Dermis blood vessel endothelial cell (primary cell): ENCODE measurements at regions not wholly inside any gene's neighbourhood (a gene's known extent, or its start where the extent isn't known, plus 50 kb on each side); places are given as distances from the start of the nearest gene placed in this dataset.
"Not testable (repeated sequence)": the region's sequence is repeated elsewhere in the genome, so short reads cannot be mapped to it uniquely, and the experiment has no call there.

Experiments used
- DNase-seq: peaks from one replicate; pipeline ENCODE4 v3.0.0; 2010

DNA sequence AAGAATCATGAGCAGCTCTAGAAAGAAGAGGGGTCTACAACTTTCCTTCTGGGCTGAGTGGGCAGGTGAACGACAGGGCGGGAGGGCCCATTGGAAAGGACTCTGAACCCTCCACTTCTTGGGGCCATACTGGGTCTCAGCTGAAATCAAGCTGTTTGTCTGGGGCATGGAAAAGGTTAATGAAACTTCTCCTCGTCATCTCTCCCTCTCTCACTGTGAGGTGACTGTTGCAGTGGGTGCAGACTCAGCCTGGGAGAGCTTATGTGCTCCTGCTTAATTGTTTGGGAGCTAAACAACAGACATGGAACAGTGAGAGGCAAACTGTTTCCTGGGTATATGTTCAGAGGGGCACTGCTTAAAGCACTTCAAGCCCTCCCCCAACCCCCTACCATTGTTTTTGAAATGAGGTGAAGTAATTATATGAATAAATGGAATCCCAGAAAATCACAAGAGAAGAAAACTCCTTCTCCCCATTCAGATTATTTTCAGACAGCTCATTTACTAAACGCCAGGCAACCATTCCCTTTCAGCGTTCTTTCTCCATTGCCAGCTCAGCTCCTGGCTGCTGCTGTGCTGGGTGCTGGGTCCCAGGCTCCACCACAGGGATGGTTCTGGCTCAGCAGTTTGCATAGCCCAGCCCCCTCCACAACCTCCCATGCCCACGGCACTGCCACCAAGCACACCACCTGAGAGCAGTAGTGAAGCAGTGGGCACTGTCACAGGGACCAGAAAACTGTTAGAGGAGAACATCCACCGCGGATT, 444.9 kb upstream of the TBL1XR1 start:
- no peak for DNase-seq

DNA sequence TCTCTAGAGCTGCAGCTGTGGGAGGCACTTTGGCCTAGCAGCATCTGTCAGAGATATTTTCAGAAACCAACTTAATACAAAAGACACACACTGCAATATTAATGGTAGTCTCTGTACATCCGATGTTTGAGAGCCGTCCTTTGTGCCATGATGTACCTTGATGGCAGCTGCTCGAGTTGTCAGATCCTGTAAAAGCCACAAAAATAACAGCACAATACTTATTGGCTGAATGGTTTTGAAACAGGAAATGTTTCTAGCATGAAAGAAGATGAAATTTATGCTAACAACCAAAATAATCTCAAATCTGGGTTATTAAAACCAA, 445.5 kb upstream of the TBL1XR1 start:
- no peak for DNase-seq

DNA sequence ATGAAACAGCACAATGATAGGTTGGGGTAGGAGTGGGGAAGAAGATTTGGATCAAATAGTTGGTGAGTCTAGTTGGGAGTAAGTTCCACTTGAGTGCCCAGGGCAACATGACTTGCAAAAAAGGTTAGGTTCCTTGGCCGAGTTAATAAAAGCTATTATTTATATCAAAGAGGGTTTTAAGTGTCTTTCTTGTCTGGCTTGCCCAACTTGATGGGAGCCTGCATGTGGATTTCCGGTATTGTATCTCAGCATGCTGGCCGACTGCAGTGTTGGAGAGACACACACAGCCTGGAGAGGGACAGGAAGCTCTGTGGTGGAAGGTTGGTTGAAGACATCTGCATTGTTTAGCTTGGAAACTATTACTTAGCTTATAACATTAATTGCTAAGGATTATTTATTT, 449.5 kb upstream of the TBL1XR1 start:
- DNase-seq = no peak

GRCh38 chr3:177647341-177647740, 450.1 kb upstream of the TBL1XR1 start:
- no peak for DNase-seq

DNA sequence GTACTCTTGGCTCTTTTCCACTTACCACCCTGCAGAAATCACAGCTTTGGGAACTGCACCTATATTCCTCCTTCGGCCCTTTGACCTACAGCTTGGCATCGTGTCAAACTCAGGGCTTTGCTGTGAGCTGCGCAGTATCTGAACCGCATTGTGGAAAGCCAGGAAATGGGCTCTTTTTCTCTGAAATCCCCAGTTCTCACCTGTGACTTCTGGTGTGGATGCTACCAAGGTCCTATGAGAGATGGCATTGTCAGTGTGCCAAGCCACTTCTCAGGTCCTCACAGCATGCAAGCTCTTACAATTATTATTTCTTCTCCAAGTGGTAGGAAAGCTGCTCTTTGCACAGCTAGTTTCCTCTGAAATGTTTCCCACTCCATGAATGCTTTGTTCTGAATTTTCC, 450.6 kb upstream of the TBL1XR1 start:
- no peak for DNase-seq

DNA sequence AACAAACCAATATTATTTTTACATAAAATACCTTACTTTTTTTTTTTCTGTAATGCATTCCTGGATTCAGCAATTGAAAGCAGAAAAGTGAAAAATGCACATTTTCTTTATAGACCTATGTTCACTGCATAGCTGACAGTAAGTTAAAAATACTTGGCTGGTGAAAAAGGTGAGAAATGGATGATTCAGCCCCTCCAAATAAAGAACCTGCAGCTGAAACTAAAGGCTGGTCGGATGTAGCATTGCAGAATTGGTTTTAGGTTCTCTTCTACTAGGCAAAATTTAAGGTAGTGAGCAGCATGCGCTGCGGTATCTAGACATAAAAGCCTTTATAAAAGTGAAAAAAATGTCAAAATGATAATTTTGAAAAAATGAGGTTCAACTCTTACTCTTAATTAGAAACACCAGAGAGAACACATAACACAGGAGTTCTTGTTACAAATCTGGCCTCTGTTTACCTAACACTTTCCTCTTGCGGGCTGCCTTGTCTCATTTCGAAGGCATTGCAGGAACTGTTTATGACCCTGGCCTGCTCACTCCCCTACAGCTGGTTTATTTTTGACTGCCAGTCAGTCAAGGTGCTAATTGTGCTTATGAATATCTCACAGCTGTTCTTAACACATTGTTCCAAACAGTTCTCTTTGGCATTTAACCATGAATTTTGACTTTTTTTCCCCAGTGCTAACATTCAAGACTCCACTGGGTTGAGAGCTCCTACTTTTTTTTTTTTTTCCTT, 455.4 kb upstream of the TBL1XR1 start:
- DNase-seq = no peak

DNA sequence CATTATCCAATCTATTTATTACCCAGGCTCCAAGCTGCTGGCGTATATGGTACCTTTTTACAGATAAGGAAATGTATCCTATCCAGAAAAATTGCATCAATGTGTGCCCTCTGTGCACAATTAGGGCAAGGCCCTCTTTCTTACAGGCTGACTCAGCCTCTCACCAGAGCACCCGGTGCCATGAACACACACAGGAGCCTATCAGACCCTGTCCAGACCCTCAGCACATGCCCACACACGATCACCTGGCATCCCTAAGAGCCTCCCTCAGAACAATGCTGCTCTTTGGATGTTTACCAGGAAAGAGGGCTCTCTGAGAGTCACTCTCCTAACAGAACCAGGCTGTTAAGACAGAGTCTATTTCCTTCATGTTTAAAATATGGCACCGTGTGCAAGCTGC, 460.0 kb upstream of the TBL1XR1 start:
- no peak for DNase-seq

GRCh38 chr3:177658354-177658753, 461.1 kb upstream of the TBL1XR1 start:
- no peak for DNase-seq

- DNase-seq = not testable (repeated sequence)
Observed at GRCh38 chr3:177664380-177665103, 467.3 kb upstream of the TBL1XR1 start.

DNA sequence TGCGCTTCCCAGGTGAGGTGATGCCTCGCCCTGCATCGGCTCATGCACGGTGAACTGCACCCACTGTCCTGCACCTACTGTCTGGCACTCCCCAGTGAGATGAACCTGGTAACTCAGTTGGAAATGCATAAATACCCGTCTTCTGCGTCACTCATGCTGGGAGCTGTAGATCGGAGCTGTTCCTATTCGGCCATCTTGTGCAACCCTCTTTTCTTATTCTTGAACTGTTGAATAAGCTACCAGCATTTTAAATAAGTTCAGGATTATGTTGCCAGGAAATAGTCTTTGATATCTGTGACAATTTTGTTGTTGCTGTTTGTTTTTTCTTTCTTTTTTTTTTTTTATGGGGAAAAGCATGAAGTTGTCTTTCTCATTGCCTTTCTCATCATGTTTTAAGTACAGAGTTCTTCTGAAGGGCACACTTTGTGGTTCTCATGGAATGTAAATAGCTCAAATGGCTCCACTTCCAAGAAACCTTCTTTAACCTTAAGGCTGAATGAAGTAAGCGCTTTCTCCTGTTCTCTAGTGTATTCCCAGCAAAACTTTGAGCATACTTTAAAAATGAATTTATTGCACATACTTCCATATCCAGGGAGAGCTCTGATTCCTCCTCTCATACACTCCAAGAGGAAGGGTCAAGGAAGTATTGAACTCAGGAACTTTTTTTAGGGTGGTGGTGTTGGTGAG, 468.0 kb upstream of the TBL1XR1 start:
- DNase-seq = no peak

DNA sequence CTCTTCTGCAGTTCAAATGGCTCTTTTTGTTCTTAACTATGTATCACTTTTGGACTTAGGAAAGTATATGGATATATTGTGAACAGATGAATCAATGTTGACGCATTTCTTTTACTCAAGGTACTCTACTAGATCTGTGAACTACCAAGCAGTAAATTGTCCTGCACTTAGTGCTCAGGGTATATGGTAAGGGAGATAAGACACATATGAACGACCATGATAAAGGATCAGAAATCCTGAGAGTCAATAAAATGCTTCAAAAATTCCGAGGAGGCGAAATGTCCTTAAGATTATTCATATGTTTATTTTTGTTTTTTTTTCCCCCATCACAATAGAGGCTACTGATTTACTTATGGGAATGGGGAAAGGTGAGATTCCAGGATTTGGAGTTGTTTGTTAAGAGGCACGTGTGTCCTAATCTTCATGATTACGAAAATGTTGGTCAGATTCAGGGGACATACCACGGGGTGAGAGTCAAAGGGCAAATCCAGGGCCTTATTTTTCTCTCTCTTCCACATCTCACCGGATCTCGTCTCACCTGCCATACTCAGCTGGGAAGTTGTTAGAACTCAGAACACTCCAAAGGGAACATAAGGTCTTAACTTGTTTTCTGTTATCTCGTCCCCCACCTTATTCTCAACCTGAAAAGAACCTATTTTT, 475.1 kb upstream of the TBL1XR1 start:
- DNase-seq = no peak

- peak; percentile 44 for DNase-seq
Observed at GRCh38 chr3:177673112-177673914, 476.0 kb upstream of the TBL1XR1 start.

GRCh38 chr3:177674186-177674585, 476.9 kb upstream of the TBL1XR1 start:
- DNase-seq = no peak

GRCh38 chr3:177676148-177676547, 478.9 kb upstream of the TBL1XR1 start:
- DNase-seq = no peak

DNA sequence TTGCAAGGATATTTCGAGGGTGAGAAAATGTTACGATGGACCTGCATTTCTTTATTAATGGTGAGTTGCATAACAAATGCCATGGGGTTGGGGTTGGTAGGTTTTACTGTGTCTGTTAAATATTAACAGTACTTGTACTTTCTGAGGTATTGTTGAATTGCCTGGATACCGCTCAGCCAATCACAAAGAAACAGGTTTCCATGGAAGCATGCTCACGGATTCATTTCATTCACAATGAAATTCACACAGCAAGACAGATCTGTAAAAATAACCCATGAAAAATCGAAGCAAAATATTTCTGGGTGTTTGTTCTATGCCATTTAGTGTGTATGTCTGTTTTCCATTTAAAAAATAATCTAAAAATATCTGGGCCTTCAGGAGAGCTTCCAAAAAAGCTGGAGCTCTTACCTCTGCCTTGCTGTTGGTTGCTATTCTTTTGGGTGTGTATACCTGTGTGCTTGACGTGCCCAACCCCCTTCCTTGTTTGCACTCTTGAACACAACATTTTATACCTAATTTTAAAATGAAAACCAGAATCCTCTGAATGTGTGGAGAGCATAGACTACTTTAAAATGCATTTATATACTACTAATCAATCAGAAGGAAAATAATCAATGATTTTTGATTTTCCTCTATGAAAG, 479.8 kb upstream of the TBL1XR1 start:
- DNase-seq = no peak

- DNase-seq = peak; percentile 60
Observed at GRCh38 chr3:177679568-177680471, 482.5 kb upstream of the TBL1XR1 start.

DNA sequence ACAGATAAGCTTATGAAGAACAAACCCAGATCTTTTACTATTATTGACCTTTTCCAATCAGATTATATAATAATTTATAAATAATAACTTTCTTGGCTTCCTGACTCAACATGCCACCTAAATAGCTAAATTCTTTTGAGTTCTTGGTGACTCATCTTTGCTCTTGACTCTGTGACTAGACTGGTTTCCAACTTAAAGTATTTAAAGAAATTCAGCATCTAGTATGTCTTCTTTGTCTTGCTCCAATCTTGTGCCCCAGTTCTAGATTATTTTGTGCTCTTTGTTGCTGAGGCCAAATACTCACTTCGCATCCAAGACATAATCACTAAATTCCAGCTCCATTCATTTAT, 483.2 kb upstream of the TBL1XR1 start:
- no peak for DNase-seq

DNA sequence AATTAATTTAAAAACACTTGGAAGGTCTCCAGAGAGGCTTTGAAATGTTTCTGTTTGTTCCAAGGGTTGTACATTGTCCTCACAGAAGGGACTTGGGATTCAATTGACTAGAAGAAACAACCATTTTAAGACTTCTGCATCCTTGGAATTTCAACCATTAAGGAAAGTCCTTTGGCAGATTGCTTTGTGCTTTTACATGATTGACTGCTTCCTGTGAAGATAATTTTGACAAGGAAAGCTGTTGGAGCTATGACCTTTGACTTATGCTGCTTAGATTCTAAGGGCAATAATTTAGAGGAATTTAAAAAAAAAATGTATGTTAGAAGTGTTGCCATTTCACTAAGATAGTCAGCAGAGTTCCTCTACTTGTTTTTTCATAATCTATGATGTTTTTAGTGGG, 483.9 kb upstream of the TBL1XR1 start:
- DNase-seq = peak; percentile 53

DNA sequence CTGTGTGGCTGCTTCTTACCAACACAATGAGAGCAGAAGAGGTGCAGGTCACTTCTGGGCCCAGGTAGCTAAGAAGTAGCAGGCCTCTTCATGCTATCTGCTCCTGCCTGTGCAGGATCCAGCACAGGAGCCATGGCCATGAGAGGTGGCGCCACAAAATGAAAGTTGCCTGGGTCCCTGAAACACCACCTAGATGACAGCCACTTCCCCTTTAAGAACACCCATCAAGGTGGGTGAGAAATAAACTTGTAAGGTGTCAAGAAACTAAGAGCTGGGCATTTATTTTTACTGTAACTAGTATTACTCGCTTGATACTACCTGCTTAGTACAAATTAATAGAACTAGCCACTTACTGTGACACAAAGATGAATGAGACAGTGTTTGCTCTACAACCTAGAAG, 484.6 kb upstream of the TBL1XR1 start:
- no peak for DNase-seq

- DNase-seq = no peak
Observed at GRCh38 chr3:177683586-177683985, 486.3 kb upstream of the TBL1XR1 start.
